IMR-90 (cell line): ENCODE measurements at regions not wholly inside any gene's neighbourhood (a gene's known extent, or its start where the extent isn't known, plus 50 kb on each side); places are given as distances from the start of the nearest gene placed in this dataset.

Experiments
- BHLHE40 ChIP-seq: fragments of 150-350 bp; IDR thresholded peaks from 2 replicates; pipeline ENCODE4 v1.6.1; 2016; ENCODE audit warnings: mild to moderate bottlenecking, low read depth, low read length
- CEBPB ChIP-seq: IDR thresholded peaks from 2 replicates; pipeline ENCODE4 v1.6.1; 2012; ENCODE audit warnings: low read depth, low read length, improper control_type of control experiment
- CTCF ChIP-seq: conservative IDR thresholded peaks from 2 replicates; pipeline ENCODE4 v1.5.1; 2012; ENCODE audit warnings: mild to moderate bottlenecking, low read depth, low read length, improper control_type of control experiment
- FOS ChIP-seq: fragments of 150-350 bp; IDR thresholded peaks from 2 replicates; pipeline ENCODE4 v1.6.1; 2016; ENCODE audit warnings: low read depth, low read length
- MAZ ChIP-seq: IDR thresholded peaks from 2 replicates; pipeline ENCODE4 v1.6.1; 2012; ENCODE audit warnings: low read depth, mild to moderate bottlenecking, low read length, improper control_type of control experiment, moderate library complexity, borderline replicate concordance
- MXI1 ChIP-seq: IDR thresholded peaks from 2 replicates; pipeline ENCODE4 v1.6.1; 2012; ENCODE audit warnings: low read depth, mild to moderate bottlenecking, low read length, moderate library complexity, borderline replicate concordance
- POLR2A ChIP-seq: IDR thresholded peaks from 2 replicates; pipeline ENCODE4 v1.6.1; 2012; ENCODE audit warnings: mild to moderate bottlenecking, low read depth, low read length
- RAD21 ChIP-seq: IDR thresholded peaks from 2 replicates; pipeline ENCODE4 v1.6.1; 2012; ENCODE audit warnings: low read length, improper control_type of control experiment
- RCOR1 ChIP-seq: IDR thresholded peaks from 2 replicates; pipeline ENCODE4 v1.6.1; 2012; ENCODE audit warnings: mild to moderate bottlenecking, low read length, improper control_type of control experiment; ENCODE audit not compliant: insufficient replicate concordance
- RFX5 ChIP-seq: IDR thresholded peaks from 2 replicates; pipeline ENCODE4 v1.8.0; 2012; ENCODE audit warnings: low read depth, mild to moderate bottlenecking, low read length, moderate library complexity
- SMC3 ChIP-seq: fragments of 150-350 bp; IDR thresholded peaks from 2 replicates; pipeline ENCODE4 v1.6.1; 2016; ENCODE audit warnings: low read depth, mild to moderate bottlenecking, antibody characterized with exemption, low read length, moderate library complexity
- USF2 ChIP-seq: fragments of 150-350 bp; IDR thresholded peaks from 2 replicates; pipeline ENCODE4 v1.6.1; 2017; ENCODE audit warnings: mild to moderate bottlenecking, antibody characterized with exemption, low read length, low read depth

GRCh38 chrX:148290931-148291330 is 209.5 kb upstream of the AFF2 start:
- TF ChIP-seq RFX5 = no peak
- TF ChIP-seq CTCF = no peak
- no peak for TF ChIP-seq FOS
- TF ChIP-seq SMC3 = no peak
- no peak for TF ChIP-seq POLR2A
- no peak for TF ChIP-seq USF2
- TF ChIP-seq RAD21 = no peak
- TF ChIP-seq RCOR1 = no peak
- TF ChIP-seq MXI1 = no peak
- TF ChIP-seq MAZ = no peak
- TF ChIP-seq BHLHE40 = no peak
- TF ChIP-seq CEBPB = no peak
